Chondrocyte (in vitro differentiated cells): ENCODE measurements at regions not wholly inside any gene's neighbourhood (a gene's known extent, or its start where the extent isn't known, plus 50 kb on each side); places are given as distances from the start of the nearest gene placed in this dataset.

Experiments used
- DNase-seq: peaks from one replicate; pipeline ENCODE4 v3.0.0; 2021; ENCODE audit warnings: mixed read lengths, low spot score
- H3K27ac Mint-ChIP-seq: one replicate; pipeline ENCODE4 v1.8.0; 2021; ENCODE audit warnings: mild to moderate bottlenecking, moderate library complexity, mixed read lengths; ENCODE audit not compliant: unreplicated experiment
- H3K27me3 Mint-ChIP-seq: 2 replicates; pipeline ENCODE4 v1.8.0; 2021; ENCODE audit warnings: low read depth, mixed read lengths
- H3K36me3 Mint-ChIP-seq: 2 replicates; pipeline ENCODE4 v1.8.0; 2021; ENCODE audit warnings: low read depth, mixed read lengths
- H3K4me1 Mint-ChIP-seq: 2 replicates; pipeline ENCODE4 v1.8.0; 2021; ENCODE audit warnings: low read depth, mild to moderate bottlenecking, mixed read lengths
- H3K4me3 Mint-ChIP-seq: one replicate; pipeline ENCODE4 v1.8.0; 2021; ENCODE audit warnings: mild to moderate bottlenecking, moderate library complexity, mixed read lengths; ENCODE audit not compliant: unreplicated experiment
- H3K9me3 Mint-ChIP-seq: 2 replicates; pipeline ENCODE4 v1.8.0; 2021; ENCODE audit warnings: low read depth, mixed read lengths
- TF ChIP-seq, protein P1 (sequence below): fragments of 200-600 bp; sonication (generic); IDR thresholded peaks from 2 replicates; pipeline ENCODE4 v1.5.0; 2021; ENCODE audit warnings: antibody characterized with exemption, mild to moderate bottlenecking, moderate library complexity

DNA sequence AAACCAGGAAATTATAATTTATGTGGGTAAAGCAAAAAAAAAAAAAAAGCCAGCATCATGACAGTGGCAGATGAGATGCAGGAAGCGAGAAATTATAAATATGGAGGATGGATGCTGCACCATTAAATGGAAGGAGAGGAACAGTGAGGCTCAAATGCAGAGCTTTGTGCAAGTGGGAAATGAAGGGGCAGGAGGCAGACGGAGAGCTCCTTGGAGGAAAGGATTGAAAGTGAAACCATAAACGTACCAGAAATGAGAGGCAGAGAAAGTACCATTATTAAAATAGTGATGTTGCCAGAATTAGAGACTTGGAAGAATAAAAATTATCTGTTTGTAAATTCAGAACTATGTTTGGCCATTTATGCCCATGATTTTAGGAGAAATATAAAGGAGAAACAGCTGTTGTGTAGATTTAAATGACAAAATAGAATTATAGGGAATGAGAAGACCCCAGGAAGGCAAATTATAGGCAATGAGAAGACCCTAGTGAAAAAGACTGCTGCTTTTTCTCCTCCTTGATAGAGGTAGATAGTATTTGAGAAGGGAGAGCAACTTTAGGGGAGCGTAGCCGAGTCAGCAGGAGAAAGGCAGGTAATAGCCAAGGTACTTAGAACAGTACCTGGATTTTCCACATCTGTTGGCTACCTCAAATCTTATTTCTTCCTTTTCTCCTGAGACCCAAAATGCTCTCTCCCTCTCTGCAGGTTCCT lies 341.0 kb upstream of the CD180 start:
- Mint-ChIP-seq H3K36me3 (no peaks in the 10 kb centered on the region), H3K4me1 (peaks cover 9% of the 10 kb centered on the region), H3K9me3 (no peaks in the 10 kb centered on the region), H3K27me3 (no peaks in the 10 kb centered on the region), H3K4me3 (no peak overlapping the region), H3K27ac (no peak overlapping the region)
- DNase-seq, result no peak
- TF ChIP-seq, protein P1, sequence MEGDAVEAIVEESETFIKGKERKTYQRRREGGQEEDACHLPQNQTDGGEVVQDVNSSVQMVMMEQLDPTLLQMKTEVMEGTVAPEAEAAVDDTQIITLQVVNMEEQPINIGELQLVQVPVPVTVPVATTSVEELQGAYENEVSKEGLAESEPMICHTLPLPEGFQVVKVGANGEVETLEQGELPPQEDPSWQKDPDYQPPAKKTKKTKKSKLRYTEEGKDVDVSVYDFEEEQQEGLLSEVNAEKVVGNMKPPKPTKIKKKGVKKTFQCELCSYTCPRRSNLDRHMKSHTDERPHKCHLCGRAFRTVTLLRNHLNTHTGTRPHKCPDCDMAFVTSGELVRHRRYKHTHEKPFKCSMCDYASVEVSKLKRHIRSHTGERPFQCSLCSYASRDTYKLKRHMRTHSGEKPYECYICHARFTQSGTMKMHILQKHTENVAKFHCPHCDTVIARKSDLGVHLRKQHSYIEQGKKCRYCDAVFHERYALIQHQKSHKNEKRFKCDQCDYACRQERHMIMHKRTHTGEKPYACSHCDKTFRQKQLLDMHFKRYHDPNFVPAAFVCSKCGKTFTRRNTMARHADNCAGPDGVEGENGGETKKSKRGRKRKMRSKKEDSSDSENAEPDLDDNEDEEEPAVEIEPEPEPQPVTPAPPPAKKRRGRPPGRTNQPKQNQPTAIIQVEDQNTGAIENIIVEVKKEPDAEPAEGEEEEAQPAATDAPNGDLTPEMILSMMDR, result no peak

- H3K36me3 Mint-ChIP-seq, result no peaks in the 10 kb centered on the region
- TF ChIP-seq, protein P1, result no peak
- H3K4me3 Mint-ChIP-seq, result no peak overlapping the region
- no peaks in the 10 kb centered on the region for H3K9me3 Mint-ChIP-seq
- no peak for DNase-seq
- no peak overlapping the region for H3K27ac Mint-ChIP-seq
- no peaks in the 10 kb centered on the region for H3K27me3 Mint-ChIP-seq
- peaks cover 11% of the 10 kb centered on the region for H3K4me1 Mint-ChIP-seq
Measured at GRCh38 chr5:67536866-67537265, 340.3 kb upstream of the CD180 start.

- Mint-ChIP-seq H3K9me3 (peaks cover 15% of the 10 kb centered on the region), H3K27me3 (no peaks in the 10 kb centered on the region), H3K4me1 (peaks cover 9% of the 10 kb centered on the region), H3K36me3 (peaks cover 5% of the 10 kb centered on the region), H3K27ac (no peak overlapping the region), H3K4me3 (no peak overlapping the region)
- DNase-seq, result no peak
- TF ChIP-seq, protein P1, result no peak
Measured at GRCh38 chr5:67530609-67531255, 334.1 kb upstream of the CD180 start.

GRCh38 chr5:67528953-67529352 lies 332.4 kb upstream of the CD180 start:
- no peaks in the 10 kb centered on the region for H3K27me3 Mint-ChIP-seq
- peaks cover 15% of the 10 kb centered on the region for H3K9me3 Mint-ChIP-seq
- peaks cover 2% of the 10 kb centered on the region for H3K4me1 Mint-ChIP-seq
- H3K36me3 Mint-ChIP-seq, result peaks cover 5% of the 10 kb centered on the region
- no peak overlapping the region for H3K4me3 Mint-ChIP-seq
- TF ChIP-seq, protein P1, result no peak
- no peak for DNase-seq
- H3K27ac Mint-ChIP-seq, result no peak overlapping the region

DNA sequence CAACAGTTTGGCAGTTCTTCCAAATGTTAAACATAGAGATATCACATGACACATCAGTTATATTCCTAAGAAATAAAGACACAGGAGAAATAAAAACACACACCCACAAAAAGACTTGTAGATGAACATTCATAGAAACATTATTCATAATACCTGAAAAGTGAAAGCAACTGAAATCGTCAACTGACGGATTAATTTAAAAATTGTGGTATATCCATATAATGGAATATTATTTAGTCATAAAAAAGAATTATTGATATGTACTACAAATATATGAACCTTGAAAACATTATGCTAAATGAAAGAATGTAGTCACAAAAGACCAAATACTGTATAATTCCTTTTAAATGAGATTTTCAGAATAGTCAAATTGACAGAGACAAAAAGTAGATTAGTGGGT lies 330.2 kb upstream of the CD180 start:
- Mint-ChIP-seq H3K4me3 (no peak overlapping the region), H3K36me3 (peaks cover 5% of the 10 kb centered on the region), H3K27ac (no peak overlapping the region), H3K4me1 (no peaks in the 10 kb centered on the region), H3K9me3 (peaks cover 18% of the 10 kb centered on the region), H3K27me3 (no peaks in the 10 kb centered on the region)
- TF ChIP-seq, protein P1, result no peak
- DNase-seq, result no peak
